HG02970 (cell line): ENCODE measurements at regions not wholly inside any gene's neighbourhood (a gene's known extent, or its start where the extent isn't known, plus 50 kb on each side); places are given as distances from the start of the nearest gene placed in this dataset.
"Not testable (repeated sequence)": the region's sequence is repeated elsewhere in the genome, so short reads cannot be mapped to it uniquely, and the experiment has no call there.

Source experiments
- ATAC-seq: cut with Tn5 transposase; IDR thresholded peaks from one replicate; pipeline ENCODE4 v1.9.1; 2021; ENCODE audit warnings: mild to moderate bottlenecking, moderate library complexity, moderate number of reproducible peaks; ENCODE audit not compliant: unreplicated experiment, low FRiP score

- ATAC-seq: peak; percentile 72
Observed at GRCh38 chr5:110865400-110866094, 126.7 kb downstream of the SLC25A46 start.

- ATAC-seq: no peak
Observed at GRCh38 chr5:110869927-110870326, 131.1 kb downstream of the SLC25A46 start.

GRCh38 chr5:110872200-110872599 is 133.4 kb downstream of the SLC25A46 start:
- no peak for ATAC-seq

- no peak for ATAC-seq
Observed at GRCh38 chr5:110872963-110873362, 134.2 kb downstream of the SLC25A46 start.

- ATAC-seq: no peak
Observed at GRCh38 chr5:110873773-110874437, 135.1 kb downstream of the SLC25A46 start.

- ATAC-seq: not testable (repeated sequence)
Observed at GRCh38 chr5:110875115-110875514, 136.3 kb downstream of the SLC25A46 start.

GRCh38 chr5:110878115-110878514 is 139.3 kb downstream of the SLC25A46 start:
- no peak for ATAC-seq

GRCh38 chr5:110879675-110880074 is 140.9 kb downstream of the SLC25A46 start:
- ATAC-seq: no peak

GRCh38 chr5:110880413-110880812 is 141.6 kb downstream of the SLC25A46 start:
- no peak for ATAC-seq

GRCh38 chr5:110884005-110884404 is 145.2 kb downstream of the SLC25A46 start:
- no peak for ATAC-seq

GRCh38 chr5:110887170-110887569 is 148.4 kb downstream of the SLC25A46 start:
- ATAC-seq: not testable (repeated sequence)

- not testable (repeated sequence) for ATAC-seq
Observed at GRCh38 chr5:110893854-110894483, 155.2 kb downstream of the SLC25A46 start.

GRCh38 chr5:110894805-110895204 is 156.0 kb downstream of the SLC25A46 start:
- ATAC-seq: no peak

GRCh38 chr5:110896901-110897300 is 158.1 kb downstream of the SLC25A46 start:
- no peak for ATAC-seq

- peak; percentile 63 for ATAC-seq
Observed at GRCh38 chr5:110899566-110900412, 161.0 kb downstream of the SLC25A46 start.

GRCh38 chr5:110900829-110901228 is 162.0 kb downstream of the SLC25A46 start:
- ATAC-seq: no peak

- no peak for ATAC-seq
Observed at GRCh38 chr5:110903966-110904365, 165.2 kb downstream of the SLC25A46 start.

GRCh38 chr5:110908848-110909247 is 162.7 kb upstream of the TSLP start:
- ATAC-seq: no peak

- ATAC-seq: no peak
Observed at GRCh38 chr5:110909415-110909814, 162.1 kb upstream of the TSLP start.

GRCh38 chr5:110909950-110910349 is 161.6 kb upstream of the TSLP start:
- no peak for ATAC-seq

GRCh38 chr5:110913221-110913620 is 158.3 kb upstream of the TSLP start:
- no peak for ATAC-seq
